DOHH2 (cell line): ENCODE measurements at regions not wholly inside any gene's neighbourhood (a gene's known extent, or its start where the extent isn't known, plus 50 kb on each side); places are given as distances from the start of the nearest gene placed in this dataset.

ENCODE experiments used
- H3F3A ChIP-seq: fragments of 200-600 bp; sonication (generic), shearing (Covaris generic); 2 replicates; pipeline ENCODE4 v1.6.0; 2016; ENCODE audit warnings: antibody characterized with exemption, mild to moderate bottlenecking; ENCODE audit not compliant: control insufficient read depth, insufficient read depth
- H3K27ac ChIP-seq: fragments of 200-600 bp; sonication (generic); 2 replicates; pipeline ENCODE4 v1.5.1; 2014; ENCODE audit warnings: low read depth, mild to moderate bottlenecking, low read length, moderate library complexity
- H3K27me3 ChIP-seq: fragments of 200-600 bp; sonication (generic); 2 replicates; pipeline ENCODE4 v1.6.1; 2014; ENCODE audit warnings: mild to moderate bottlenecking, low read length, mixed read lengths; ENCODE audit not compliant: control insufficient read depth
- H3K36me3 ChIP-seq: fragments of 200-600 bp; sonication (generic); 2 replicates; pipeline ENCODE4 v1.6.1; 2014; ENCODE audit warnings: mild to moderate bottlenecking, low read length, moderate library complexity, mixed read lengths; ENCODE audit not compliant: control insufficient read depth
- H3K4me1 ChIP-seq: fragments of 200-600 bp; sonication (generic); 2 replicates; pipeline ENCODE4 v1.6.1; 2014; ENCODE audit warnings: mild to moderate bottlenecking, low read length, mixed read lengths; ENCODE audit not compliant: control insufficient read depth
- H3K4me2 ChIP-seq: fragments of 200-600 bp; sonication (generic); 2 replicates; pipeline ENCODE4 v1.6.0; 2014; ENCODE audit warnings: mild to moderate bottlenecking, low read length, moderate library complexity
- H3K4me3 ChIP-seq: fragments of 200-600 bp; sonication (generic); 2 replicates; pipeline ENCODE4 v1.5.1; 2014; ENCODE audit warnings: mild to moderate bottlenecking, low read length, mixed read lengths
- H3K79me2 ChIP-seq: fragments of 200-600 bp; sonication (generic); 2 replicates; pipeline ENCODE4 v1.6.1; 2014; ENCODE audit warnings: mild to moderate bottlenecking, low read length, mixed read lengths; ENCODE audit not compliant: control insufficient read depth
- H3K9me2 ChIP-seq: fragments of 200-600 bp; sonication (generic); replicated peaks from 2 replicates; pipeline ENCODE4 v1.6.1; 2014; ENCODE audit warnings: mild to moderate bottlenecking, low read length, mixed read lengths; ENCODE audit not compliant: control insufficient read depth
- H3K9me3 ChIP-seq: fragments of 200-600 bp; sonication (generic); 2 replicates; pipeline ENCODE4 v1.6.1; 2014; ENCODE audit warnings: antibody characterized with exemption, low read length, mixed read lengths; ENCODE audit not compliant: control insufficient read depth, insufficient read depth
- H4K20me1 ChIP-seq: fragments of 200-600 bp; sonication (generic); 2 replicates; pipeline ENCODE4 v1.6.0; 2014; ENCODE audit warnings: low read depth, mild to moderate bottlenecking, antibody characterized with exemption, low read length, moderate library complexity; ENCODE audit not compliant: control insufficient read depth, insufficient read depth
- EZH2phosphoT487 ChIP-seq: fragments of 200-600 bp; sonication (generic); IDR thresholded peaks from 2 replicates; pipeline ENCODE4 v1.6.1; 2017; ENCODE audit warnings: borderline replicate concordance, mild to moderate bottlenecking, antibody characterized with exemption, low read length, moderate library complexity, mixed read lengths
- TF ChIP-seq, protein P1 (sequence below): fragments of 200-600 bp; sonication (generic); IDR thresholded peaks from one replicate; pipeline ENCODE4 v1.5.1; 2014; ENCODE audit warnings: antibody characterized with exemption, mild to moderate bottlenecking, low read depth, low read length; ENCODE audit not compliant: poor library complexity, severe bottlenecking

GRCh38 chr19:30853036-30853435 is 480.9 kb downstream of the ZNF536 start:
- no peak overlapping the region for H3K27ac ChIP-seq
- TF ChIP-seq, protein P1, sequence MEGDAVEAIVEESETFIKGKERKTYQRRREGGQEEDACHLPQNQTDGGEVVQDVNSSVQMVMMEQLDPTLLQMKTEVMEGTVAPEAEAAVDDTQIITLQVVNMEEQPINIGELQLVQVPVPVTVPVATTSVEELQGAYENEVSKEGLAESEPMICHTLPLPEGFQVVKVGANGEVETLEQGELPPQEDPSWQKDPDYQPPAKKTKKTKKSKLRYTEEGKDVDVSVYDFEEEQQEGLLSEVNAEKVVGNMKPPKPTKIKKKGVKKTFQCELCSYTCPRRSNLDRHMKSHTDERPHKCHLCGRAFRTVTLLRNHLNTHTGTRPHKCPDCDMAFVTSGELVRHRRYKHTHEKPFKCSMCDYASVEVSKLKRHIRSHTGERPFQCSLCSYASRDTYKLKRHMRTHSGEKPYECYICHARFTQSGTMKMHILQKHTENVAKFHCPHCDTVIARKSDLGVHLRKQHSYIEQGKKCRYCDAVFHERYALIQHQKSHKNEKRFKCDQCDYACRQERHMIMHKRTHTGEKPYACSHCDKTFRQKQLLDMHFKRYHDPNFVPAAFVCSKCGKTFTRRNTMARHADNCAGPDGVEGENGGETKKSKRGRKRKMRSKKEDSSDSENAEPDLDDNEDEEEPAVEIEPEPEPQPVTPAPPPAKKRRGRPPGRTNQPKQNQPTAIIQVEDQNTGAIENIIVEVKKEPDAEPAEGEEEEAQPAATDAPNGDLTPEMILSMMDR: no peak
- TF ChIP-seq EZH2phosphoT487: no peak
- no peak overlapping the region for H3K4me3 ChIP-seq

GRCh38 chr19:30852168-30852567 is 480.0 kb downstream of the ZNF536 start:
- no peaks in the 10 kb centered on the region for H3K9me2 ChIP-seq
- H4K20me1 ChIP-seq: no peaks in the 10 kb centered on the region
- H3F3A ChIP-seq: no peaks in the 10 kb centered on the region
- no peak overlapping the region for H3K4me3 ChIP-seq
- H3K36me3 ChIP-seq: no peaks in the 10 kb centered on the region
- no peak overlapping the region for H3K4me2 ChIP-seq
- no peak overlapping the region for H3K27ac ChIP-seq
- H3K79me2 ChIP-seq: no peaks in the 10 kb centered on the region
- no peaks in the 10 kb centered on the region for H3K9me3 ChIP-seq
- no peaks in the 10 kb centered on the region for H3K27me3 ChIP-seq
- TF ChIP-seq, protein P1: no peak
- no peak for TF ChIP-seq EZH2phosphoT487
- H3K4me1 ChIP-seq: no peaks in the 10 kb centered on the region

More at GRCh38 chr19:30853036-30853435, 480.9 kb downstream of the ZNF536 start:
- Histone ChIP-seq H4K20me1 (no peaks in the 10 kb centered on the region), H3K9me2 (no peaks in the 10 kb centered on the region), H3K9me3 (no peaks in the 10 kb centered on the region), H3K27me3 (no peaks in the 10 kb centered on the region), H3K4me1 (no peaks in the 10 kb centered on the region), H3K79me2 (no peaks in the 10 kb centered on the region), H3K4me2 (no peak overlapping the region), H3F3A (no peaks in the 10 kb centered on the region), H3K36me3 (no peaks in the 10 kb centered on the region)

DNA sequence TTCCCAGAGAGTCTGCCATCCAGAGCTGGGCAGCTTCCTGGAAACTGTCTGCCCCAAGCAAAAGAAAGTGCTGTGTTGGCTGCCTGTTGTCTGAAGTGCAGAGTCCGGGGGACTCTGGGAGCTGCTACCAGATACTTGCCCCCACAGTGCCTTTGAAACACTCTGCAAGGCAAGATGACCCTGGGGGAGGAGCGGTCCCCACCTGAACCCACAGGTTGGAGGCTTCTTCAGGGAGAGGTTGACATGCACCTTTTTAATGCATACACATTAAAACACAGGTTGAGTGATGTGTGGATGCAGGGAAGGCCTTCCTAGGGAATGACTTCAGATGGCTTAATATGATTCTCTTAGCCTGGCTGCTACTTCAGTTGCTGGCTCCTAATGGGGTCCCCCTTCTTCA is 479.5 kb downstream of the ZNF536 start:
- no peaks in the 10 kb centered on the region for H3K4me1 ChIP-seq
- H3K27ac ChIP-seq: no peak overlapping the region
- no peaks in the 10 kb centered on the region for H3K27me3 ChIP-seq
- no peak for TF ChIP-seq EZH2phosphoT487
- TF ChIP-seq, protein P1: no peak
- H4K20me1 ChIP-seq: no peaks in the 10 kb centered on the region
- no peaks in the 10 kb centered on the region for H3K9me2 ChIP-seq
- H3K4me2 ChIP-seq: no peak overlapping the region
- no peaks in the 10 kb centered on the region for H3K36me3 ChIP-seq
- no peaks in the 10 kb centered on the region for H3F3A ChIP-seq
- no peaks in the 10 kb centered on the region for H3K9me3 ChIP-seq
- no peaks in the 10 kb centered on the region for H3K79me2 ChIP-seq
- H3K4me3 ChIP-seq: no peak overlapping the region
